ENCODE measurements at regions not wholly inside any gene's neighbourhood (a gene's known extent, or its start where the extent isn't known, plus 50 kb on each side); places are given as distances from the start of the nearest gene placed in this dataset.

- TF ChIP-seq BCL3 (IDR thresholded peaks at IDR 0.05; ENCODE audit: borderline replicate concordance, insufficient read depth, low read depth, low read length, poor library complexity, severe bottlenecking), result no peak
- TF ChIP-seq, protein P1, sequence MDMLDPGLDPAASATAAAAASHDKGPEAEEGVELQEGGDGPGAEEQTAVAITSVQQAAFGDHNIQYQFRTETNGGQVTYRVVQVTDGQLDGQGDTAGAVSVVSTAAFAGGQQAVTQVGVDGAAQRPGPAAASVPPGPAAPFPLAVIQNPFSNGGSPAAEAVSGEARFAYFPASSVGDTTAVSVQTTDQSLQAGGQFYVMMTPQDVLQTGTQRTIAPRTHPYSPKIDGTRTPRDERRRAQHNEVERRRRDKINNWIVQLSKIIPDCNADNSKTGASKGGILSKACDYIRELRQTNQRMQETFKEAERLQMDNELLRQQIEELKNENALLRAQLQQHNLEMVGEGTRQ (IDR thresholded peaks at IDR 0.05; ENCODE audit: borderline replicate concordance, low read depth, low read length), result no peak
Observed at GRCh38 chr18:22470248-22471235, 52.8 kb upstream of the CTAGE1 start (continued).

DNA sequence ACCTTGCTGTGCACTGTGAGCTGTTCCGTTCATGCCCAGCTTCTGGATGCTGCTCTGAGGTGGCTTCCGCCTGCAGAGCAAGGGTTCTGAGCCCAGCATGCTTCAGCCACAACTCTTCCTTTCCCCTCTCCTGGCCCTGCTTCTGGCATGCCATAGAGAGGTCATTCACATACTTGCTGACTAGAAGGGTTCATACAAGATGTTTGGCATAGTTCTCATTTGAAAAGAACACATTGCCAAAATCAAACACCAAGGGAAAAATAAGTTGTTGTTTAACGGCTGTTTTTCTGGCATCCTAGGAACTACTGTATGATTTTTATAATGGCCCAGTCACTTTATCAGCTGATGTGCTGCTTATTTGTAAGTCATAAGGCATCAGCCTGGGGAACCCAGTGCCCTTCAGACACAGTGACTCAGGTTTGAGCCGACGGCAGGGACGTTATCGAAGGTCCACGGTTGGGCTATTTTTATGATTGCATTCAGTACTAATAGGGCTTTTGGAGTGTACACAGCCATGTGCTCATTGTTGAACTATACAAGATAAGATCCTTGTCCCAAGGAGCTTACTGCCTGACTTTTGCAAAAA, 53.9 kb upstream of the CTAGE1 start:
- H3K79me2 ChIP-seq (ENCODE audit: control insufficient read depth, insufficient read depth, low read length), result no peaks in the 10 kb centered on the region
- no peak overlapping the region for H3K4me3 ChIP-seq
- no peaks in the 10 kb centered on the region for H3K4me1 ChIP-seq (ENCODE audit: control insufficient read depth, insufficient read depth, low read length)
- POLR2A ChIA-PET, result no interaction called here
- SMC1A ChIA-PET (ENCODE audit: uncharacterized antibody, unreplicated experiment), result no interaction called here
- H4K20me1 ChIP-seq (ENCODE audit: control insufficient read depth, insufficient read depth), result no peaks in the 10 kb centered on the region
- DNase-seq (ENCODE audit: low read depth, low spot score) (no peak), ATAC-seq (no peak), FAIRE-seq (no peak)
- no peaks in the 10 kb centered on the region for H3K9me3 ChIP-seq (replicated peaks; ENCODE audit: control insufficient read depth, insufficient read depth, low read length)
- RAD21 ChIA-PET (ENCODE audit: unreplicated experiment), result no interaction called here
- in situ Hi-C loops (cut with MboI), result no loop called here
- WGBS (ENCODE audit: insufficient coverage, insufficient replicate concordance, low lambda C conversion rate, missing lambda C conversion rate), result 73% methylated on average over 8 of the region's 8 CpGs
- H3K9ac ChIP-seq (ENCODE audit: control insufficient read depth, insufficient read depth, low read length), result no peak overlapping the region
- H3K27ac ChIP-seq (ENCODE audit: control insufficient read depth, insufficient read depth), result no peak overlapping the region
- CTCF ChIA-PET, result no interaction called here
- H3K36me3 ChIP-seq (ENCODE audit: control insufficient read depth in 2 of 2, insufficient read depth in 2 of 2, low read length in 1 of 2), result no peaks in the 10 kb centered on the region
- no peak overlapping the region for H3K4me2 ChIP-seq (ENCODE audit: control insufficient read depth, insufficient read depth)
- H2AFZ ChIP-seq (ENCODE audit: control insufficient read depth, low read depth, low read length), result no peak overlapping the region
- intact Hi-C loops (cut with micrococcal nuclease; ENCODE audit: unreplicated experiment), result no loop called here
- H3K27me3 ChIP-seq (replicated peaks in 1 of 2; ENCODE audit: control insufficient read depth in 2 of 2, insufficient read depth in 2 of 2, low read length in 1 of 2), result no peaks in the 10 kb centered on the region; a peak in 1 of 4 replicates
- no TSS peak for BruUV-seq (replicated peaks)
- TF ChIP-seq, protein P2, sequence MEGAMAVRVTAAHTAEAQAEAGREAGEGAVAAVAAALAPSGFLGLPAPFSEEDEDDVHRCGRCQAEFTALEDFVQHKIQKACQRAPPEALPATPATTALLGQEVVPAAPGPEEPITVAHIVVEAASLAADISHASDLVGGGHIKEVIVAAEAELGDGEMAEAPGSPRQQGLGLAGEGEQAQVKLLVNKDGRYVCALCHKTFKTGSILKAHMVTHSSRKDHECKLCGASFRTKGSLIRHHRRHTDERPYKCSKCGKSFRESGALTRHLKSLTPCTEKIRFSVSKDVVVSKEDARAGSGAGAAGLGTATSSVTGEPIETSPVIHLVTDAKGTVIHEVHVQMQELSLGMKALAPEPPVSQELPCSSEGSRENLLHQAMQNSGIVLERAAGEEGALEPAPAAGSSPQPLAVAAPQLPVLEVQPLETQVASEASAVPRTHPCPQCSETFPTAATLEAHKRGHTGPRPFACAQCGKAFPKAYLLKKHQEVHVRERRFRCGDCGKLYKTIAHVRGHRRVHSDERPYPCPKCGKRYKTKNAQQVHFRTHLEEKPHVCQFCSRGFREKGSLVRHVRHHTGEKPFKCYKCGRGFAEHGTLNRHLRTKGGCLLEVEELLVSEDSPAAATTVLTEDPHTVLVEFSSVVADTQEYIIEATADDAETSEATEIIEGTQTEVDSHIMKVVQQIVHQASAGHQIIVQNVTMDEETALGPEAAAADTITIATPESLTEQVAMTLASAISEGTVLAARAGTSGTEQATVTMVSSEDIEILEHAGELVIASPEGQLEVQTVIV (IDR thresholded peaks at IDR 0.05; ENCODE audit: borderline replicate concordance, partially characterized antibody), result no peak
- no peak for TF ChIP-seq STAT3 (IDR thresholded peaks at IDR 0.05; ENCODE audit: low read depth, low read length)
- no peak for TF ChIP-seq CTCF (IDR thresholded peaks at IDR 0.05 in 2 of 3, conservative IDR thresholded peaks at IDR 0.05 in 1 of 3; ENCODE audit: control insufficient read depth in 2 of 3, extremely low read depth in 1 of 3, insufficient read depth in 1 of 3, low read depth in 3 of 3, low read length in 3 of 3)
- TF ChIP-seq FOXK2 (IDR thresholded peaks at IDR 0.05), result no peak
- no peak for TF ChIP-seq DPF2 (IDR thresholded peaks at IDR 0.05)
- TF ChIP-seq, protein P3, sequence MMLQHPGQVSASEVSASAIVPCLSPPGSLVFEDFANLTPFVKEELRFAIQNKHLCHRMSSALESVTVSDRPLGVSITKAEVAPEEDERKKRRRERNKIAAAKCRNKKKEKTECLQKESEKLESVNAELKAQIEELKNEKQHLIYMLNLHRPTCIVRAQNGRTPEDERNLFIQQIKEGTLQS (IDR thresholded peaks at IDR 0.05; ENCODE audit: borderline replicate concordance, extremely low read depth, low read depth, low read length), result no peak
- TF ChIP-seq PML (IDR thresholded peaks at IDR 0.05; ENCODE audit: low read length), result no peak
- TF ChIP-seq MEF2B (IDR thresholded peaks at IDR 0.05; ENCODE audit: partially characterized antibody, poor library complexity, severe bottlenecking), result no peak
- no peak for TF ChIP-seq NBN (IDR thresholded peaks at IDR 0.05)
- no peak for TF ChIP-seq SMAD5 (IDR thresholded peaks at IDR 0.05; ENCODE audit: low read depth)
- TF ChIP-seq EZH2 (IDR thresholded peaks at IDR 0.05; ENCODE audit: borderline replicate concordance, control insufficient read depth, low read depth, low read length), result no peak

Measured in GM12878 (cell line).